KMS-11 (cell line): ENCODE measurements at regions not wholly inside any gene's neighbourhood (a gene's known extent, or its start where the extent isn't known, plus 50 kb on each side); places are given as distances from the start of the nearest gene placed in this dataset.

ENCODE experiments used
- H2AFZ ChIP-seq: fragments of 200-600 bp; sonication (generic); 2 replicates; pipeline ENCODE4 v1.6.1; 2016; ENCODE audit warnings: antibody characterized with exemption, mixed run types, low read depth
- H3K27ac ChIP-seq: fragments of 200-600 bp; sonication (generic); 2 replicates; pipeline ENCODE4 v1.6.1; 2016; ENCODE audit warnings: mild to moderate bottlenecking, mixed run types
- H3K27me3 ChIP-seq: fragments of 200-600 bp; sonication (generic); 2 replicates; pipeline ENCODE4 v1.6.1; 2017; ENCODE audit warnings: mild to moderate bottlenecking, low read depth, mixed run types, moderate library complexity; ENCODE audit not compliant: insufficient read depth
- H3K36me3 ChIP-seq: fragments of 200-600 bp; sonication (generic); 2 replicates; pipeline ENCODE4 v1.6.1; 2017; ENCODE audit warnings: mild to moderate bottlenecking, mixed run types; ENCODE audit not compliant: insufficient read depth
- H3K4me1 ChIP-seq: fragments of 200-600 bp; sonication (generic); 2 replicates; pipeline ENCODE4 v1.6.1; 2016; ENCODE audit warnings: mild to moderate bottlenecking, low read depth, mixed run types; ENCODE audit not compliant: poor library complexity, severe bottlenecking
- H3K4me2 ChIP-seq: fragments of 200-600 bp; sonication (generic); 2 replicates; pipeline ENCODE4 v1.7.0; 2016; ENCODE audit warnings: mild to moderate bottlenecking, mixed run types
- H3K4me3 ChIP-seq: fragments of 200-600 bp; sonication (generic); IDR thresholded peaks from 2 replicates; pipeline ENCODE4 v1.6.1; 2017; ENCODE audit warnings: low read depth, low read length, mixed read lengths; ENCODE audit not compliant: insufficient read depth
- H3K79me2 ChIP-seq: fragments of 200-600 bp; sonication (generic); 2 replicates; pipeline ENCODE4 v1.6.1; 2016; ENCODE audit warnings: low read depth, mixed run types; ENCODE audit not compliant: insufficient read depth
- H3K9ac ChIP-seq: fragments of 200-600 bp; sonication (generic); 2 replicates; pipeline ENCODE4 v1.6.1; 2016; ENCODE audit warnings: mild to moderate bottlenecking, mixed run types
- H4K20me1 ChIP-seq: fragments of 200-600 bp; sonication (generic); 2 replicates; pipeline ENCODE4 v1.6.1; 2016; ENCODE audit warnings: mild to moderate bottlenecking, mixed run types; ENCODE audit not compliant: insufficient read depth
- CTCF ChIP-seq: fragments of 200-600 bp; sonication (generic); conservative IDR thresholded peaks from 2 replicates; pipeline ENCODE4 v1.6.1; 2017; ENCODE audit warnings: low read depth, mild to moderate bottlenecking, antibody characterized with exemption, low read length, moderate library complexity, mixed read lengths

GRCh38 chr6:110545081-110545872 lies 68.9 kb upstream of the SLC22A16 start:
- no peaks in the 10 kb centered on the region for H3K79me2 ChIP-seq
- no peak overlapping the region for H3K9ac ChIP-seq
- H3K4me3 ChIP-seq = no peak overlapping the region
- H3K4me1 ChIP-seq = no peaks in the 10 kb centered on the region
- no peak overlapping the region for H3K27ac ChIP-seq
- no peak overlapping the region for H2AFZ ChIP-seq
- no peaks in the 10 kb centered on the region for H3K27me3 ChIP-seq
- no peaks in the 10 kb centered on the region for H4K20me1 ChIP-seq
- H3K4me2 ChIP-seq = no peak overlapping the region
- TF ChIP-seq CTCF = no peak
- no peaks in the 10 kb centered on the region for H3K36me3 ChIP-seq

GRCh38 chr6:110544472-110544871 lies 68.1 kb upstream of the SLC22A16 start:
- no peaks in the 10 kb centered on the region for H3K36me3 ChIP-seq
- no peak overlapping the region for H3K4me3 ChIP-seq
- H3K27me3 ChIP-seq = no peaks in the 10 kb centered on the region
- no peak overlapping the region for H3K27ac ChIP-seq
- H3K4me2 ChIP-seq = no peak overlapping the region
- no peak overlapping the region; the same call in 1 of the 2 replicates for H2AFZ ChIP-seq
- H3K79me2 ChIP-seq = no peaks in the 10 kb centered on the region
- no peaks in the 10 kb centered on the region for H4K20me1 ChIP-seq
- no peaks in the 10 kb centered on the region for H3K4me1 ChIP-seq
- no peak for TF ChIP-seq CTCF
- H3K9ac ChIP-seq = no peak overlapping the region

DNA sequence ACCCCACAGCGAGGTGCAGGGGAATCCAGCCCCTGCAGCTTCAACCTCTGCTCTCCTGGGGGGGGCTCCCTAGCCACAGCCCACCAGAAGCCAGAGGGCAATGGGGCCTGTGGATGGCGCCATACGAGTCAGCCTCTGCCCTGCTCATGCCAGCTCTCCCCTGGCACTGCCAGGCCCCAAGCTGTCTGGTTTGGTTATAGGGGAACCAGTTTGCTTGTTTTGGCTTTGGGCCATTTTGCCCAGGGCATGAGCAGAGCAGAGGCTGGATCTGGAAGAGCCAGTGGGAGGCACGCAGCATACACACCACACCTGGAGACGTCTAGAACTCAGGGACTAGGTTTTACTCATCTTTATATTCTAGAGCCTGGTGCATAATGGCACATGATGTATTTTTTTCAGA lies 66.7 kb upstream of the SLC22A16 start:
- H3K9ac ChIP-seq = no peak overlapping the region
- H3K4me3 ChIP-seq = no peak overlapping the region
- H3K4me1 ChIP-seq = no peaks in the 10 kb centered on the region
- no peak overlapping the region for H3K27ac ChIP-seq
- no peak overlapping the region for H3K4me2 ChIP-seq
- no peaks in the 10 kb centered on the region for H4K20me1 ChIP-seq
- H2AFZ ChIP-seq = no peak overlapping the region
- no peaks in the 10 kb centered on the region for H3K79me2 ChIP-seq
- H3K36me3 ChIP-seq = no peaks in the 10 kb centered on the region
- TF ChIP-seq CTCF = no peak
- H3K27me3 ChIP-seq = no peaks in the 10 kb centered on the region

DNA sequence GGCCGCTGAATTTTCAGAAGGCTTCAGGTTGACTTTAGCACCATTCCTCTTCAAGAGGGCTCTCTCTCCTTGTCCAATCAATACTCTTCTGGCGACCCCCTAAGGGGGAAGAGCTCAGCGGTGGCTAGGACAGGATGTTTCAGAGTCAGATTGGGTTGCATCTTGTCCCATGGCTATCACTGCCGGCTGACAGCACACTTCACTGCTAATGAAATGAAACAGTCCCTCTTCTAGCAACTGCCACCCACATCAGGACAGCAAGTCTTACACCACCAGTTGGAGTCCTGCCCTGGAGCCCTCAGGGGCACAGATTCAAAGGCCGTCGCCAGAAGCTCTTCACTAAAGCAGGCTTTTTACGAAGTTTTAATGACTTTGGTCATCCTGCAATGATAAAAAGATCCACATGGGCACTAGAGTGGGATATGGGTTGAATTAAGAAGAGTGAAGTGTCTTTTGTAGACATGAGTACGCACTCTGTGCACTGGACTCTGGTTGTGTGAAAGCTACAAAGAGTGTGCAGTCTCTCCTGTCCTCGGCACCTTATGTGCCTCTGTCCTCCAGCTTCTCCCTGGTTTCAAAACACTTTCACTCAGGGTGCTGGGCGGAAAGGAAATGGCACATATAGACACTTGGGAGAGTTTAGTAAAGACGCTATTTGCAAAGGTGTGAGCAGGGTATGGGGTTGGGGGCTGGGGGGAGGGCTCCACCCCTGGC lies 66.1 kb upstream of the SLC22A16 start:
- Histone ChIP-seq H3K9ac (no peak overlapping the region), H4K20me1 (no peaks in the 10 kb centered on the region), H3K4me1 (no peaks in the 10 kb centered on the region), H3K36me3 (no peaks in the 10 kb centered on the region), H3K27ac (no peak overlapping the region), H2AFZ (no peak overlapping the region), H3K4me3 (no peak overlapping the region), H3K4me2 (no peak overlapping the region), H3K27me3 (no peaks in the 10 kb centered on the region), H3K79me2 (no peaks in the 10 kb centered on the region)
- no peak for TF ChIP-seq CTCF
